Myocyte (in vitro differentiated cells): ENCODE measurements at regions not wholly inside any gene's neighbourhood (a gene's known extent, or its start where the extent isn't known, plus 50 kb on each side); places are given as distances from the start of the nearest gene placed in this dataset.
A peak's percentile ranks its signal among the peaks of the same experiment; 100 is the strongest.

Source experiments
- DNase-seq: peaks from one replicate; pipeline ENCODE4 v3.0.0-alpha.2; 2012; ENCODE audit warnings: low read depth

- no peak for DNase-seq
Measured at GRCh38 chr3:104687362-104687761, 679.3 kb upstream of the ALCAM start.

DNA sequence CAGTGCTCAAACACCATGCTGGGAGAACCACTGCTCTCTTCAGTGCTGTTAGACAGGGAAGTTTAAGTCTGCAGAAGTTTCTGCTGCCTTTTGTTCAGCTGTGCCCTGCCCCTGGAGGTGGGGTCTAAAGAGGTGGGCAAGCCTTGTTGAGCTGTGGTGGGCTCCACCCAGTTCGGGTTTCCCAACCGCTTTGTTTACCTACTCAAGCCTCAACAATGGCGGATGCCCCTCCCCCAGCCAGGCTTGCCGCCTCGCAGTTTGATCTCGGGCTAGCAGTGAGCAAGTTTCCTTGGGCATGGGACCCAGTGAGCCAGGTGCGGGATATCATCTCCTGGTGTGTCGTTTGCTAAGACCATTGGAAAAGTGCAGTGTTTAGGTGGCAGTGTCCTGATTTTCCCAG, 670.2 kb upstream of the ALCAM start:
- DNase-seq, result no peak

- no peak for DNase-seq
Measured at GRCh38 chr3:104711406-104711805, 655.3 kb upstream of the ALCAM start.

DNA sequence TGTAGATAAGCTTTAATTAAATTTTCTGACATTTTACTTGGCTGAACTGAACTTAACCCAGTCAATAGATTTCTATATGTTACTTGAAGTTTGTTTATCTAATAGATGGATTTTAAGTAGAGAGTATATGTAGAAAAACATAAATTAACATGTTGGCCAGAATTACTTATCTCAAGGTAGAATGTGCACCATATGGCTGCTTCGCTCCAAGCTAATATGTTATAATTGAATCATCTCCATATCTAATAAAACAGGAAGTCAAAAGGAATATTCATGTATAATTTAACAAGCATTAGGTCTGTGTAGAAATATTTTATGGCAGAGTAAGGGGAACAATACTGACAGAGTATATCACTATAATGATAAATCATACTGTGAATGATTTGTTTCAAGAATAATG, 650.7 kb upstream of the ALCAM start:
- DNase-seq, result no peak

- no peak for DNase-seq
Measured at GRCh38 chr3:104717828-104718196, 648.9 kb upstream of the ALCAM start.

DNA sequence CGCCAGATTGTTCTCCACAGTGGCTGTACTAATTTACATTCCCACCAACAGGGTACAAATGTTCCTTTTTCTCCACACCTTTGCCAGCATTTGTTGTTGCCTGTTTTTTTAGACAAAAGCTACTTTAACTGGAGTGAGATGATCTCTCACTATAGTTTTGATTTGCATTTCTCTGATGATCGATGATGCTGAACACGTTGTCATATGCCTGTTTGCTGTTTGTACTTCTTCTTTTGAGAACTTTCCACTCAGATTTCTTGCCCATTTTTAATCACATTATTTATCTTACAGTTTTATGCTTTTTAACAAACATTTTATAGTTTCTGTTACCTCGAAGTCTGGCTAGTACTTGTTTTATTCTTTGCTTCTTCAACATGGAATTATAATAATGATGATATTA, 643.7 kb upstream of the ALCAM start:
- no peak for DNase-seq

DNA sequence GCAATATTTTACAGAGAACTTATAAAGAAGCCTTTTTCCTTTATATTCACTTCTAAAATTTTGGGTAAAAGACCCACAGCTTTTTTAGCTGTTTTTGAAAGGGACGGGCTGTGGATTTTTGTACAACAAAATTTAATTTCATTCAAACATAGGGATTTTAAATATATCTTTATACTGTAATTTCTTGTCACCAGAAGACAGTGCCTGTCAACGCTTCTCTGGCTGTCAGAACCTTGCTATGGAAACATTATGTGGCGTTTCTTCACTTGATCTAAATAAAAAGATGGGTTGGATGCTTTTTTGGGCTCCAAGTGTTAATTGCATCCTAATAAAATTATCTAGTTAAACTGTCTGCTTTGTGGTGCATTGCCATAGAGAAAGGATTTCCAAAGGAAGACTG, 635.6 kb upstream of the ALCAM start:
- no peak for DNase-seq

DNA sequence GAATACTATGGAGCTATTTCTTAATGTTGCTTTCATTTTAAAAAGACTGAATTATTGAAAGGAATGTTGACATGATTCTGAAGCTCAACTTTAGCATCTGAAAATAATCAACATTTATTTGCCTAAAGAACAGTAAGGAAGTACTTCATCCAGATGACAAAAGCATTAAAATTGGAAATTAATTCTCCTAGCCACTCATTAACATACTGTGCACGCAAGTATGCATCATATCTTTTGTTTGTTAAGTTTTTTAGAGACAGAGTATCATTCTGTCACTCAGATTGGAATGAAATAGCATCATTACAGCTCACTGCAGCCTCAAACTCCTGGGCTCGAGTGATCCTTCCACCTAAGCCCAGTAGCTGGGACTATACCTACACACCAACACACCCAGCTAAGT, 632.1 kb upstream of the ALCAM start:
- no peak for DNase-seq

DNA sequence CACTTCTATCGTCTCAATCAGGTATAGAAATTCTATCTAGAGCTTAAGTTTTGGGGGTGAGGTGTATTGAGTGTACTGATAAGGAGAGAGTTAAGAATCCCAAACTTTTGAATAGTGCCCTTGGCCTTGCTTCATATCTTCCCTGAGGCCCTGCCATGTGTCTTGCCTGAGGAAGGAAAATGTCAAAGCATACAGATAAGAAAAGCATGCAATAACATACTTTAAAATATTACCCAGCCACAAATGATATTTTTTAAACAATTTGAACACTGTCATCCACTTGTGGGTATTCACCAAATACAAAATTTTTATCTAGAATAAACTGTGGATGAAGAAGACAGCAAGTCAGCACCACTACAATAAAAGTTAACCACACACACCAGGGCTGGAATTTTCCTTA, 631.0 kb upstream of the ALCAM start:
- no peak for DNase-seq

DNA sequence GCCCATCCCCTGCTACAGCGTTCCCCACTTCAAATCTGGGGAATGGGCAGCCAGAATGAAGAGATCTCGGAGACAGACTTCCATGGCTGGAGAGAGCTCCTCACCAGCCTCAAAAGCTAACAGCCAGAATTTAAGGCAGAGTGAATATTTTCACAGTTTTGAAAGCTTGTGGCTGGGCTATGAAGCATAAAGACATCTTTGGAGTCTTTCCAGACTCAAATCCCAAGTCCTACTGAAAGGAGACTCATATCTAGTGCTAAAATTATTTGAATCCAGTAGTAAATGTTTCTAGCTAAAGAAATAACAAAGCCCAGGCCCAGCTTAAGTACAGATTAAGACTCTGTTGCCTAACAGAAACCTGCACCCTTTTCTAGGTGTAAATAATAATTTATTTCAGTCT, 628.4 kb upstream of the ALCAM start:
- DNase-seq, result peak; percentile 7

DNA sequence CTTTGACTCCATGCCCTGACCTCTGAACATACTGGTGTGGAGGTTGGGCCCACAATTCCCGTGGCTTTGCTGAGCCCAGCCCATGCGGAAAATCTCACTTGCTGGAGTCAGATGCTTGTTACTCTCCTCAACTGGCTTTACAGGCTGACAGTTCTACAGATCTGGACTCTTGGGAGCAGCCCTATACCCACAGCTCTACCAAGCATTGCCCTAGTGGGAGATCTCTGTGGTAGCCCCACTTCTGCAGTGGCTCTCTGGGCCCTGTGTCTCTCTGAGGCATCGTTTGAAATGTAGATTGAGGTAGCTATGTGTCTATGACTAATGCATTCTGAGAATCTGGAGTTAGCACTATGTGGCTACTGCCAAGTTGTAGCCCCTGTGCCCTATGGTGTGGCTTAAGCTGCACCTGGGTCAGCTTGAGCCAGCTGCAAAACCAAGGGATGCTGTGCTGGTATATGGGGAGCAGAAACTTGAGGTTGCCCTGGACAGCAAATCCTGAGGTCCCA, 625.8 kb upstream of the ALCAM start:
- no peak for DNase-seq

DNA sequence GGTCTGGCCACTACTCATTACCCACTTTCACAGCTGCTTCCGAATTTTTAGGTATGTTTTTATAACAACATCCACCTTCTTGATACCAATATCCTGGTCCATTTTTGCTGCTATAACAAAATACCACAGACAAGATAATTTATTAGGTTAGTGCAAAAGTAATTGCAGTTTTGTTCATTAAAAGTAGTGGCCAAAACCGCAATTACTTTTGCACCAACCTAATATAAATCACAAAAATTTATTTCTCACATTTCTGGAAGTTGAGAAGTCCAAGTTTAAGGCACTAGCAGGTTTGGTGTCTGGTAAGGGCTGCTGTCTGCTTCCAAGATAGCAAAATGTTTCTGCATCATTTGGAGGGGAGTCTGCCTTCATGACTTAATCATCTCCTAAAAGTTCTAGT, 624.7 kb upstream of the ALCAM start:
- DNase-seq, result no peak

DNA sequence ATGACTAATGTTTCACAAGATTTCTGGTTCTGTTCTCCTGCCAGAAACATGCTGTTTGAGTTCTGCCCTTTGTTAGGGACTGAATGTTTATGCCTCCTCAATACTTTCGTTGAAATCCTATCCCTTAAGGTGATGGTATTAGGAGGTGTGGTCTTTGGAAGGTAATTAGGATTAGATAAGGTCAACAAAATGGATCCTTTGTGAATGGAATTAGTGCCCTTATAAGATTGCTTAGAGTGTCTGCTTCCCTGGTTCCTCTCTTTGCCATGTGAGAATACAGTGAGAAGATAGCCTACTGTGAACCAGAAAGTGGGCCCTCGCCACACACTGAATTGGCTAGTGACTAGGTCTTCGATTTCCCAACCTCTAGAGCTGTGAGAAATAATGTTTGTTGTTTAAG, 621.4 kb upstream of the ALCAM start:
- DNase-seq, result no peak

GRCh38 chr3:104746056-104746455, 620.7 kb upstream of the ALCAM start:
- no peak for DNase-seq

DNA sequence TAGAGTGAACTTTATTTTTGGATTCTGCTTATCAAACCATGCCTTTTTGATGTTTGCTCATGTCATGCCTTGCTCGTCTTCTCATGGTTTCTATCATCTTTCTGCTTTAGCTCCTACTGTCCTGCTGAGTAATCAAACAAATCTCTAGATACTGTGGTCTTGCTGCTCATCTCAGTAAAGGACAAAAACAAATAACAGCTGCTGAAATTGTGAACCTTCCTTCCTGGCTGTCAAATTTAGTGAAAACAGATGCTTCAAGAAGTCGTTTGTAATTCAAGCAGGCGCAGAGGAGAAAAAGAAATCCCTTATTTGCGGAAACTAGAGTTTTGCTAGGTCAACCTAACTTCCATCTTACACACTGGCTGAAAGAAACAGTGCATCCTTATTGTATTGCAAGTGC, 616.1 kb upstream of the ALCAM start:
- peak; percentile 47 for DNase-seq

GRCh38 chr3:104755791-104756190, 610.9 kb upstream of the ALCAM start:
- no peak for DNase-seq

DNA sequence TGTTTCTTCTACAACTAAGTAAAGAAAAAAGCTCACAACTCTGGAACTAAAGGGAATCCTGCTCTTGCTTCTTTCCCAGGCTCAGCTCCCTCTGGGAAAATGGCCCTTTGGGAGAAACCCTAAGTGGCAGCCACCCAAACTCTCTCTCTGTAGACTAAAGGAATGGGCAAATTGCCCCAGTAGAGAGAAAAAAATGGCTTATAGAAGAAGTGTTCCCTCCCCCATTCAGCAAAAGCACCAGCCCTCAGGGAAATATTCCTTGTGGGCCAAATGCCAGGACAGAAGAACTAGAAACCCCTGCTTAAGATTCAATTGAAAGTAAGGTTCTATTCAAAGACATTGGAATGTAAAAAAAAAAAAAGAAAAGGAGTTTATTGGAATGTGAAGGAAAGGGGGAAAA, 603.7 kb upstream of the ALCAM start:
- peak; percentile 21 for DNase-seq

GRCh38 chr3:104764496-104764895, 602.2 kb upstream of the ALCAM start:
- no peak for DNase-seq

- no peak for DNase-seq
Measured at GRCh38 chr3:104768886-104769285, 597.8 kb upstream of the ALCAM start.

DNA sequence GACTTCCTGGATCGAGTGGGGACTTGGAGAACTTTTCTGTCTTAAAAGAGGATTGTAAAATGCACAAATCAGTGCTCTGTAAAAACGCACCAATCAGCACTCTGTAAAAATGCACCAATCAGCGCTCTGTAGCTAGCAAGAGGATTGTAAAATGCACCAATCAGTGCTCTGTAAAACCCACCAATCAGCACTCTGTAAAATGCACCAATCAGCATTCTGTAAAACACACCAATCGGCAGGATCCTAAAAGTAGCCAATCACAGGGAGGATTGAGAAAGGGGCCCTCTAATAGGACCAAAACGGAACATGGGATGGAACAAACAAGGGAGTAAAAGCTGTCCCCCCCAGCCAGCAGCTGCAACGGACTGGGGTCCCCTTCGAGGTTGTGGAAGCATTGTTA, 587.4 kb upstream of the ALCAM start:
- no peak for DNase-seq

DNA sequence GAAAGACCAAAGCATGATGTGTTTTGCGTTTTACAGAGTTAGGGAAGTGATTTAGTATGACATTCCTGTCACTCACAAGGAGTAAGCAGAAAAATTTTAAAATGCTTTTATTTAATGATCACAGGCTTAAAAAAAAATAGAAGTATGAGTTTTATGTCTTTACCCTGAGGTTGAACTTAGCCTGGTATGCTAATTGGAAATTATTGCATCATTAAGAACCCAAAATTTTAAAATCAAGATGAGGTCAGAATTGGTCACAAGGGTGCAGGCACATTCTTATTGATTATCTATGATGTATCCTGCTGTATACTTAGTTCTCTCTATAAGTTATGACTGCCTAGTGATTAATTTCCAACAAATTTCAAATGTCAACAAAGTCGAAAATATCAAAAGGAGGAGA, 585.6 kb upstream of the ALCAM start:
- no peak for DNase-seq

DNA sequence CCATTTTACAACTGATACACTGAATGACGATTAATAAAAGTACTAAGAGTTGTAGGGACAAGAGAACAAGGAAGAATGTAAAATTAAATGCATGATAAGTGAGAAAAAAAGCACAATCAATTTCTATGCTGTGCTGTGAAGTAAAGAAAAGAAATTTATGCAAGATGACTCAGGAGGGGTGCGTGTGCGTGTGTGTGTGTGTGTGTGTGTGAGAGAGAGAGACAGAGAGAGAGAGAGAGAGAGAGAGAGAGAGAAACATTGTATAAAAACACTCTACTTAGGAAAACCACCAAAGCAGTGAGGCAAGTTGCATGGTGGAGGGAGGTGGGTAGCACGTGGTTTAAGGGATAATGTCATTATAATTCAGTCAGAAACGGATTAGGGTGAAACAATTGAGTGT, 580.8 kb upstream of the ALCAM start:
- no peak for DNase-seq

DNA sequence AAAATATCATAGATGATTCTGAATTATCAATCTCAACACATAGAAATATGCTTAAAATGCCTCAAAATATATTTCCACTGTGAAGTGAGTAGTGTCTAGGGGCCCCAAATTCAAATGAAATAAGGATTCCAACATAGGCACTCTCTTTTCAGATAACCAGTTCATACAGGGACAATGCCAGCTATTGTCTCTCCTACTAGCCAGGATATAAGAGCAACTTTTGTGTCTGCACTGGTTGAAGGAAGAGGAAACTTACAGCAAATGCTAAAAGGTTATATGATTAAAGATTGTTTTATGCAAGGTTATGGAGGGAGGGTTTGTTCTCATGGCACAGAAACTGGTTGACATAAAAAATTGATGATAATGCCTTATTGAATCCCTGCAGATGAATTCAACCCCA, 579.4 kb upstream of the ALCAM start:
- DNase-seq, result no peak

- DNase-seq, result no peak
Measured at GRCh38 chr3:104788807-104789206, 577.9 kb upstream of the ALCAM start.
